K562 (cell line): ENCODE measurements at regions not wholly inside any gene's neighbourhood (a gene's known extent, or its start where the extent isn't known, plus 50 kb on each side); places are given as distances from the start of the nearest gene placed in this dataset.

Source experiments
- ATAC-seq: fragments of 200-7000 bp; cut with Tn5 transposase; 3 replicates; pipeline ENCODE4 v1.9.1; 2020; ENCODE audit warnings: moderate library complexity
- BruUV-seq: library from RNA; stranded (reverse); fragments of 400-500 nt; replicated peaks from 2 replicates; lab custom pipeline; 2021; lab: Mats Ljungman, UMichigan
- CTCF ChIA-PET: fragments of 300-600 bp; formaldehyde crosslinking; extraction: SDS; loops from one replicate; lab custom pipeline; 2021; ENCODE audit warnings: low intra/inter-chr PET ratio; lab: Yijun Ruan, JAX
- POLR2A ChIA-PET: fragments of 300-600, 350-650 bp; sonication (Branson Sonifier 250); formaldehyde crosslinking; extraction: SDS; loops from one replicate; lab custom pipeline; 2021; ENCODE audit warnings: antibody characterized with exemption, inconsistent platforms; lab: Yijun Ruan, JAX
- DNase-seq, 4 experiments: peaks; one replicate each; pipeline versions ENCODE4 v3.0.0 to v3.0.0-alpha.2; 2011 to 2018; ENCODE audit warnings: low spot score in 3 of 4, mixed read lengths in 3 of 4; ENCODE audit errors: extremely low read depth in 1 of 4
- FAIRE-seq: peaks from 2 replicates; lab custom pipeline; 2011; peaks lifted over from hg19 to GRCh38; lab: Jason Lieb, UNC
- H2AFZ ChIP-seq: 2 replicates; pipeline ENCODE4 v1.6.0; 2011; ENCODE audit warnings: low read depth, low read length, control low read depth, inconsistent platforms
- H3K27ac ChIP-seq: fragments of 200-600 bp; 3 replicates; pipeline ENCODE4 v1.8.0; 2011; ENCODE audit warnings: low read depth, mild to moderate bottlenecking, control low read depth, inconsistent platforms, low read length, moderate library complexity, mixed read lengths; ENCODE audit errors: extremely low read depth
- H3K27me3 ChIP-seq, 2 experiments: fragments of 300-600 bp in 1 of 2; 2 replicates in 1 of 2; 3 replicates in 1 of 2; pipeline versions ENCODE4 v1.6.0 to v1.8.0; 2011; ENCODE audit warnings: inconsistent platforms in 2 of 2, low read length in 2 of 2, mild to moderate bottlenecking in 1 of 2, mixed read lengths in 1 of 2, moderate library complexity in 1 of 2; ENCODE audit not compliant: control insufficient read depth in 2 of 2, insufficient read depth in 2 of 2
- H3K36me3 ChIP-seq: fragments of 300-600 bp; 3 replicates; pipeline ENCODE4 v1.8.0; 2011; ENCODE audit warnings: mild to moderate bottlenecking, low read length, inconsistent platforms; ENCODE audit not compliant: control insufficient read depth, insufficient read depth
- H3K4me1 ChIP-seq, 2 experiments: fragments of 200-600 bp in 1 of 2; replicated peaks in 1 of 2; 2 replicates in 1 of 2; 3 replicates in 1 of 2; pipeline versions ENCODE4 v1.5.1 to v1.8.0; 2011; ENCODE audit warnings: inconsistent platforms in 2 of 2, low read length in 2 of 2, mild to moderate bottlenecking in 1 of 2, mixed read lengths in 1 of 2, moderate library complexity in 1 of 2; ENCODE audit not compliant: control insufficient read depth in 2 of 2, insufficient read depth in 2 of 2
- H3K4me2 ChIP-seq: 2 replicates; pipeline ENCODE4 v1.6.1; 2011; ENCODE audit warnings: low read length, control low read depth, inconsistent platforms, mixed read lengths; ENCODE audit not compliant: insufficient read depth
- H3K4me3 ChIP-seq: fragments of 200-600 bp; sonication (generic), shearing (Covaris generic); 2 replicates; pipeline ENCODE4 v1.5.1; 2016; ENCODE audit warnings: control low read depth, inconsistent platforms
- H3K79me2 ChIP-seq: fragments of 200-600 bp; 3 replicates; pipeline ENCODE4 v1.8.0; 2011; ENCODE audit warnings: low read length, inconsistent platforms; ENCODE audit not compliant: control insufficient read depth, insufficient read depth
- H3K9ac ChIP-seq, 2 experiments: 2 replicates each; pipeline versions ENCODE4 v1.6.0 to v1.6.1; 2011; ENCODE audit warnings: low read depth in 2 of 2, low read length in 2 of 2, control low read depth in 1 of 2, inconsistent platforms in 1 of 2, mild to moderate bottlenecking in 1 of 2, mixed read lengths in 1 of 2; ENCODE audit not compliant: insufficient read depth in 1 of 2
- H3K9me1 ChIP-seq: one replicate; pipeline ENCODE4 v1.6.0; 2011; ENCODE audit warnings: inconsistent platforms, mild to moderate bottlenecking, low read length, moderate library complexity; ENCODE audit not compliant: control insufficient read depth, insufficient read depth
- H3K9me3 ChIP-seq: replicated peaks from 2 replicates; pipeline ENCODE4 v1.5.1; 2011; ENCODE audit warnings: low read depth, low read length, inconsistent platforms; ENCODE audit not compliant: control insufficient read depth, insufficient read depth
- H4K20me1 ChIP-seq: replicated peaks from 2 replicates; pipeline ENCODE4 v1.6.1; 2011; ENCODE audit warnings: low read length, inconsistent platforms, mixed read lengths; ENCODE audit not compliant: control insufficient read depth, insufficient read depth
- FOXJ3 ChIP-seq: sonication (generic); formaldehyde crosslinking; IDR thresholded peaks from 2 replicates; pipeline ENCODE4 v1.4.0; 2020; ENCODE audit warnings: mild to moderate bottlenecking, missing genetic modification reagents
- MCM5 ChIP-seq: fragments of 450-650 bp; IDR thresholded peaks from 2 replicates; pipeline ENCODE4 v1.6.1; 2016; ENCODE audit warnings: low read depth
- NCOA4 ChIP-seq: fragments of 450-650 bp; IDR thresholded peaks from 2 replicates; pipeline ENCODE4 v1.6.1; 2018; ENCODE audit warnings: mild to moderate bottlenecking; ENCODE audit not compliant: partially characterized antibody
- RBM14 ChIP-seq: fragments of 200-400 bp; formaldehyde crosslinking; IDR thresholded peaks from 2 replicates; pipeline ENCODE4 v1.6.1; 2018; ENCODE audit warnings: low read depth, mild to moderate bottlenecking, low read length, moderate library complexity, borderline replicate concordance; ENCODE audit not compliant: insufficient read depth
- SRSF7 ChIP-seq: fragments of 200-400 bp; formaldehyde crosslinking; optimal IDR thresholded peaks from 2 replicates; pipeline ENCODE3; 2017; ENCODE audit warnings: mild to moderate bottlenecking, low read depth, low read length
- TAL1 ChIP-seq: fragments of 450-650 bp; IDR thresholded peaks from 2 replicates; pipeline ENCODE4 v1.6.1; 2016; ENCODE audit warnings: mild to moderate bottlenecking
- ZNF121 ChIP-seq: sonication (generic); formaldehyde crosslinking; conservative IDR thresholded peaks from 2 replicates; pipeline ENCODE4 v1.8.0; 2022; ENCODE audit warnings: missing genetic modification reagents
- WGBS: fragments of 100-300 bp; shearing (Covaris generic); methylation state at CpG from one replicate; pipeline ENCODE4 v1.1.6; 2016; ENCODE audit warnings: low coverage, mixed read lengths; ENCODE audit not compliant: insufficient coverage; ENCODE audit errors: missing lambda C conversion rate; 5-methylcytosine and 5-hydroxymethylcytosine counted together
- in situ Hi-C: fragments of 300-500 bp; cut with MboI; formaldehyde crosslinking; loops from 4 replicates; pipeline ENCODE4 v1.15.0; 2018; ENCODE audit warnings: inconsistent platforms, mixed read lengths
- intact Hi-C: fragments of 100-400 bp; cut with micrococcal nuclease; formaldehyde crosslinking; loops from 2 replicates; pipeline ENCODE4 v1.14.2; 2022
- TF ChIP-seq, protein P1 (sequence below): sonication (generic); formaldehyde crosslinking; IDR thresholded peaks from 2 replicates; pipeline ENCODE4 v1.8.0; 2022; ENCODE audit warnings: missing genetic modification reagents, mild to moderate bottlenecking, moderate library complexity, borderline replicate concordance

DNA sequence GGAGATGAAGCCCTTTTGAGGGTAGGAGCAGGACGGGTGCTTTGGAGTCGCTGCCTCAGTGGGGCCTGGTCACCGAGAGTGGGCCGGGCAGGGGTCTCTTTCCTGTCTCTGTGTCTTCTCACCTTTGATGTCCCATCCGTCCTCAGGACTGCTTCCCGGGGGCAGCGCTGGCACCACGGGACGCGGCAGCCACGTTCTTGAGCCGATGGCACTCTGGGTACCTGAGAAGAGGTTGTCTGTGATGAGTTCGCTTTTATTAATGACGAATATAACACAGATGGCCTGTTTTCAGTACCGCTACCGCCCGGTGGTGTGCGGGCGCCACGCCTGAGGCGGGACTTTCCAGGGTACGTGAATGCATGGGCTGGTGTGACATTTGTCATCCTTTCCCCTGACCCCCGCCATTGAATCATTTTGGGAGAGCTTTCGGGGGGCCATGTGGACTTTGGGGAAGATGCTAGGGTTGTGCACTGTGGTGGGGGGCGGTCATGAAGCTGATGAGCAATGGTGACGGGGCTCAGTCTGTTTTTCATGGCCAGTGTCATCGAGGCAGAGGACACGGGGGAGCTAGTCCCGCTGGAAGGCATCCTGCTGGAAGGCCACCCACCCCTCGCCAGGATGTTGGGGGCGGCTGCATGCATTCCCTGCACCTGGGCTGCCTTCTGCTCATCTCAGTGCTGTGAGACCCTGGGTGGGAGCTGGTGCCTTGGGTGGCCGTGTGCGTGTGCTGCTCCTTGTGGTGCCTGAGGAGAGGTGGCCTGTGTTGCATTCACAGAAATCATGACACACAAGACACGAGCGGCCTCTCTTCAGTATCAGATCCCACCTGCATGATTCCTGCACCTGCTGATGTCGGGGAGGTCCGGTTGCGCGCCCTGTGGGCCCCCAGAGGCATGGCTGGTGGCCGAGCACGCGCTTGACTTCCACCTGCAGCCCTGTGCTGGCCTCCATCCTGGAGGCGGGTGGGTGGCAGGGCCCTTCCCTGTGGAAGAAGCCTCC is 162.5 kb upstream of the RTL1 start:
- no peak overlapping the region for H3K27ac ChIP-seq
- H3K4me2 ChIP-seq, result no peak overlapping the region
- DNase-seq, result no peak
- intact Hi-C loops, result no loop called here
- H3K4me3 ChIP-seq, result no peak overlapping the region
- H3K36me3 ChIP-seq, result no peaks in the 10 kb centered on the region
- no peaks in the 10 kb centered on the region; a peak in 1 of 5 replicates for H3K4me1 ChIP-seq
- CTCF ChIA-PET, result no interaction called here
- H3K27me3 ChIP-seq, result peaks cover 0 to 37% of the 10 kb centered on the region in 2 experiments; a peak in 2 of 5 replicates
- no peak for FAIRE-seq
- no peaks in the 10 kb centered on the region for H3K79me2 ChIP-seq
- no peak for ATAC-seq
- H3K9me1 ChIP-seq, result no peaks in the 10 kb centered on the region
- no peaks in the 10 kb centered on the region for H4K20me1 ChIP-seq
- 14% methylated on average over 15 of the region's 43 CpGs for WGBS
- no TSS peak for BruUV-seq
- no peaks in the 10 kb centered on the region for H3K9me3 ChIP-seq
- TF ChIP-seq SRSF7 (no peak), MCM5 (no peak), TAL1 (no peak), NCOA4 (no peak), RBM14 (no peak), ZNF121 (CRISPR knock-in tag) (no peak), FOXJ3 (no peak)
- TF ChIP-seq, protein P1, sequence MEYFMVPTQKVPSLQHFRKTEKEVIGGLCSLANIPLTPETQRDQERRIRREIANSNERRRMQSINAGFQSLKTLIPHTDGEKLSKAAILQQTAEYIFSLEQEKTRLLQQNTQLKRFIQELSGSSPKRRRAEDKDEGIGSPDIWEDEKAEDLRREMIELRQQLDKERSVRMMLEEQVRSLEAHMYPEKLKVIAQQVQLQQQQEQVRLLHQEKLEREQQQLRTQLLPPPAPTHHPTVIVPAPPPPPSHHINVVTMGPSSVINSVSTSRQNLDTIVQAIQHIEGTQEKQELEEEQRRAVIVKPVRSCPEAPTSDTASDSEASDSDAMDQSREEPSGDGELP (CRISPR knock-in tag), result no peak
- in situ Hi-C loops, result no loop called here
- POLR2A ChIA-PET, result no interaction called here
- no peak overlapping the region for H2AFZ ChIP-seq
- no peak overlapping the region for H3K9ac ChIP-seq
